BJ (cell line): ENCODE measurements at regions not wholly inside any gene's neighbourhood (a gene's known extent, or its start where the extent isn't known, plus 50 kb on each side); places are given as distances from the start of the nearest gene placed in this dataset.
"Not testable (repeated sequence)": the region's sequence is repeated elsewhere in the genome, so short reads cannot be mapped to it uniquely, and the experiment has no call there.

Source experiments
- CTCF ChIA-PET: fragments of 350-600 bp; formaldehyde crosslinking; extraction: SDS; loops from one replicate; lab custom pipeline; 2021; ENCODE audit warnings: antibody characterized with exemption, inconsistent platforms; lab: Yijun Ruan, JAX
- POLR2A ChIA-PET: fragments of 300-600 bp; sonication (Branson Sonifier 250); formaldehyde crosslinking; extraction: SDS; loops from one replicate; lab custom pipeline; 2021; ENCODE audit warnings: antibody characterized with exemption; lab: Charles Lee
- DNase-seq: peaks from one replicate; pipeline ENCODE4 v3.0.0-alpha.2; 2011; ENCODE audit warnings: low read depth
- H3K27me3 ChIP-seq: 2 replicates; pipeline ENCODE4 v1.6.0; 2011; ENCODE audit warnings: low read length; ENCODE audit not compliant: control insufficient read depth, insufficient read depth
- H3K36me3 ChIP-seq: 2 replicates; pipeline ENCODE4 v1.5.1; 2011; ENCODE audit warnings: low read length; ENCODE audit not compliant: control insufficient read depth, insufficient read depth
- H3K4me3 ChIP-seq: 2 replicates; pipeline ENCODE4 v1.5.1; 2011; ENCODE audit warnings: low read depth, mild to moderate bottlenecking, control low read depth, low read length
- CTCF ChIP-seq: IDR thresholded peaks from 2 replicates; pipeline ENCODE4 v1.5.1; 2011; ENCODE audit warnings: low read depth, mild to moderate bottlenecking, control low read depth, inconsistent platforms, low read length, moderate library complexity; ENCODE audit not compliant: insufficient read depth

GRCh38 chr2:90087792-90088191 lies 1396.3 kb downstream of the RPIA start:
- CTCF ChIA-PET, H3K36me3 ChIP-seq, H3K27me3 ChIP-seq, H3K4me3 ChIP-seq, DNase-seq, POLR2A ChIA-PET: not testable (repeated sequence)
- 0 out of 2 replicates have a peak, but pooled peaks have one; percentile 6 for TF ChIP-seq CTCF

GRCh38 chr2:90093571-90094270 lies 1402.2 kb downstream of the RPIA start:
- POLR2A ChIA-PET, H3K27me3 ChIP-seq, CTCF ChIA-PET, H3K36me3 ChIP-seq, DNase-seq, H3K4me3 ChIP-seq: not testable (repeated sequence)

GRCh38 chr2:90097617-90098016 lies 1406.1 kb downstream of the RPIA start:
- DNase-seq, H3K36me3 ChIP-seq, POLR2A ChIA-PET, CTCF ChIA-PET, H3K4me3 ChIP-seq, H3K27me3 ChIP-seq: not testable (repeated sequence)

- CTCF ChIA-PET, H3K36me3 ChIP-seq, POLR2A ChIA-PET, H3K4me3 ChIP-seq, DNase-seq, H3K27me3 ChIP-seq: not testable (repeated sequence)
These were observed 1413.7 kb downstream of the RPIA start for GRCh38 chr2:90105142-90105541.

GRCh38 chr2:90123409-90123808 lies 1431.9 kb downstream of the RPIA start:
- H3K36me3 ChIP-seq, DNase-seq, H3K27me3 ChIP-seq, POLR2A ChIA-PET, H3K4me3 ChIP-seq, CTCF ChIA-PET: not testable (repeated sequence)

- H3K4me3 ChIP-seq, POLR2A ChIA-PET, CTCF ChIA-PET: not testable (repeated sequence)
These were observed 1447.6 kb downstream of the RPIA start for GRCh38 chr2:90139046-90139445.

GRCh38 chr2:90141558-90141957 lies 1450.1 kb downstream of the RPIA start:
- POLR2A ChIA-PET, CTCF ChIA-PET, H3K4me3 ChIP-seq, H3K27me3 ChIP-seq, DNase-seq, H3K36me3 ChIP-seq: not testable (repeated sequence)

More at GRCh38 chr2:90139046-90139445, 1447.6 kb downstream of the RPIA start:
- not testable (repeated sequence) for H3K27me3 ChIP-seq, DNase-seq, H3K36me3 ChIP-seq

- CTCF ChIA-PET, H3K36me3 ChIP-seq, POLR2A ChIA-PET, H3K4me3 ChIP-seq, DNase-seq, H3K27me3 ChIP-seq: not testable (repeated sequence)
These were observed 1460.3 kb downstream of the RPIA start for GRCh38 chr2:90151805-90152204.

- H3K36me3 ChIP-seq, POLR2A ChIA-PET, H3K27me3 ChIP-seq, H3K4me3 ChIP-seq, DNase-seq, CTCF ChIA-PET: not testable (repeated sequence)
These were observed 1479.5 kb downstream of the RPIA start for GRCh38 chr2:90170978-90171377.

GRCh38 chr2:90173081-90173480 lies 1481.6 kb downstream of the RPIA start:
- H3K36me3 ChIP-seq, H3K4me3 ChIP-seq, CTCF ChIA-PET, H3K27me3 ChIP-seq, POLR2A ChIA-PET, DNase-seq: not testable (repeated sequence)

GRCh38 chr2:90179591-90179990 lies 1488.1 kb downstream of the RPIA start:
- POLR2A ChIA-PET, CTCF ChIA-PET, H3K36me3 ChIP-seq, DNase-seq, H3K27me3 ChIP-seq, H3K4me3 ChIP-seq: not testable (repeated sequence)
